Left kidney (tissue), 1 donor: ENCODE measurements at regions not wholly inside any gene's neighbourhood (a gene's known extent, or its start where the extent isn't known, plus 50 kb on each side); places are given as distances from the start of the nearest gene placed in this dataset.
"Not testable (repeated sequence)": the region's sequence is repeated elsewhere in the genome, so short reads cannot be mapped to it uniquely, and the experiment has no call there.

ENCODE experiments used
- DNase-seq: peaks from one replicate; pipeline ENCODE4 v3.0.0-alpha.2; 2013

DNA sequence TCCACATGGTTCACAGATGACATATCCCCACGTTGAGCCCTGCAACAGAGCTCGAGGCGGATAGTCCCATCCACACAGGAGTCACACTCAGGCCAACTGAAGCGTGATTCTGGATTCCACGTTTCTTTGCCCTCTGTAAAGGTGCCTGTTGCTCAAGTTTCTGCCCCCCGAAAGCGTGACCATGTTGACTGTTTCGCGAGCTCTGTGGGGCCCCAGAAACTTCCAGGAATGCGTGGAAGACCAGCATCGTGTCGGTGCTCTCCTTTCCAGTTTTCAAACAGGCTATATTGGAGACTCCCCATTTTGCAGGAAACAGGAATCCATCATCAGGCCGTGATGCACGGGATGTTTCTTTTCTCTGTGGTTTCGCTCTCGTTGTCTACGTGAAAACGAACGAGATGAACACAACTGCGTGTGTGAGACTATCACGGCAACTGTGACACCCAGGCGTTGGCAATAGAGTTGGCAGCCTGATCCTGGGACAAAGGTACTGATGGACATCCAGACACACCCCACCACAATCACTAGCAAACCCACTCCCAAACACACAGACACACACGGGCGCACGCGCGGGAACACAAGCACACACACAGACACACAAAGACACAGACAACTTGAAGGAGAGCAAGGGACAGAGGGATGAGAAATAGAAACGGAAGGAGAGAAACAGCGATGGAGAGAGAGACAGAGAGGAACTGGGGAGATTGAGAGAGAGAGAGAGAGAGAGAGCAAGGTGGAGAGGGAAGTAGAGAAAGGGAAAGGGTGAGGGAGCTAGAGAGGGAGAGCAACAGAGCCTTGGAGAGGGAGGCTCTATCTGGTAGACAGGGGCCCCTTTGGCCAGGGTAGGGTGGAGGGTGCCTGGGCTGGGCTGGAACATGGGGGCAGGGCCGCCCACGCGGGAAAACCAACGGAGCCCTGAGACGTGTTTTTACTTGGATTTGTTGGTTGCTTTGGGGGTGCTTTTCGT, 1609.3 kb downstream of the SPATA31A7 start:
- peak; percentile 33 for DNase-seq

DNA sequence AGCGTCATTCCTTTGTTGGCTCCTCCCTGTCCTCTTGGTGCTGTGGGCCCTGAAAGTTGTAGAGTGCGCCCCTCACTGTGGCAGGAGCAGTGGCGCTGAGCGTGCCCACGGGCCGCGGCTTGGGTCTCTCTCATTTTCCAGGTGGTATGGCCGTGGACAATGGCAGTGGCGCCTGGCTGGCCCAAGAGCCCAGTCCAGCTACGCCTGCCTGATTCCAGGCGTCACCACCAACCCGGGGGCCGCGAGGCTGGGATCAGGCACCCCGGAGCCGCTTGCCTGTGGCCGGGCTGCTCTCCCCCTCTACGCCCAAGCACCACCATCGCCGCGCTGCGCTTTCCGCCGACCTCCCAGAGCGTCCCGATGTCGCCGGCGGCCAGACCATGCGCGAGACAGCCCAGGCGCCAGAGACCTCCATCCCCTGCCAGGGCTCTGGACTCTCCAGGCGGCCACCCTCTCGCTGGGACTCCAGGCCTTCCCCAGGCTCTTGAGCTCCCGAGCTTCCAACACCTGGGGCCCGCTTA, 1610.1 kb downstream of the SPATA31A7 start:
- peak; percentile 50 for DNase-seq

- peak; percentile 20 for DNase-seq
Observed at GRCh38 chr9:62800451-62801371, 1610.9 kb downstream of the SPATA31A7 start.

- DNase-seq = not testable (repeated sequence)
Observed at GRCh38 chr9:62801372-62801811, 1611.6 kb downstream of the SPATA31A7 start.

DNA sequence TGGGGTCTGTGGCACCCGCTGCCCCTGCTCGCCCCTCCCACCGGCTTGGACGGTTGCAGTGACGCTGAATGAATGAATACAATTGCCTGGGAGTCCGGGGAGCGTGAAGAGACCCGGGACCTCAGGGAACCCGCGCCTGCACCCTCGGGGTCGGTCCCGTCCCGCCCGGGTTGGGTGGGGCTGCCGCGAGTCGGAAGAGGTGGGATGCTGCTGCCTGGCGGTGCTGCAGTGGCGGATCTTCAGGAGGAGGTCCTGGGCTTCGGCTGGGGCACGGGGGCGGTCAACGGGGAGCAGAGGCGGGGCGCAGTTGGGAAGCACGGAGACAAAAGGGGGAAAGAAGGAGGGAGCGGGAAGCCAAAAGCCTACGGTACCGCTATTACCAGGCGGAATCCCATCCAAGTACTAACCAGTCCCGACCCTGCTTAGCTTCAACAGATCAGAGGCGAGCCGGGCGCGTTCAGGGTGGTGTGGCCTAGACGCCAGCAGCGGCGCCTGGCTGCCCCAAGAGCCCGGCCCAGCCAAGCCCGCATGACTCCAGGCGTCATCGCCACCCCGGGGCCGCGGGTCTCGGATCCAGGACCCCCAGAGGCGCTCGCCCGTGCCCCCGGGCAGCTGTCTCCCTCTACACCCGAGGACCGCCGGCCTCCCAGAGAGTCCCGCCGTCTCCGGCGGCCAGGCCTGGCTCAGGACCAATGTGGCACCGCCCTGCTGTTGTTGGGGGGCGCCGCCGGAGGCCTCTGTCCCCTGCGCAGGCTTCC, 1612.3 kb downstream of the SPATA31A7 start:
- peak; percentile 82 for DNase-seq

DNA sequence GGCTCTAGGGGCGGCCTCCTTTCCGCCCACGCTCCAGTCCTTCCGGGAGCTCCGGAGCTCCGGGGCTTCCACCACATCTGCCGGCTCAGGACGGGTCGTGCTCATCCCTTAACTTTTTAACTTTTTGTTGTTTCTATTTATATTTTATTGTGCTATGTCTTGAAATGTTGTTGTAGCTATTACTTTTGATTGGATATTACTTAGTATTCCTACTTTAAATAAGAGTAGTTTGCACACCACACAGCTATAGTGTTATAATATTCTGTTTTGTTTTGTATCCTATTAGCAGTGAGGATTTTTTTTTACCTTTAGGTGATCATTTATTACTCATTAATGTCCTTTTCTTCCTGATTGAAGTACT, 1612.9 kb downstream of the SPATA31A7 start:
- DNase-seq = not testable (repeated sequence)

DNA sequence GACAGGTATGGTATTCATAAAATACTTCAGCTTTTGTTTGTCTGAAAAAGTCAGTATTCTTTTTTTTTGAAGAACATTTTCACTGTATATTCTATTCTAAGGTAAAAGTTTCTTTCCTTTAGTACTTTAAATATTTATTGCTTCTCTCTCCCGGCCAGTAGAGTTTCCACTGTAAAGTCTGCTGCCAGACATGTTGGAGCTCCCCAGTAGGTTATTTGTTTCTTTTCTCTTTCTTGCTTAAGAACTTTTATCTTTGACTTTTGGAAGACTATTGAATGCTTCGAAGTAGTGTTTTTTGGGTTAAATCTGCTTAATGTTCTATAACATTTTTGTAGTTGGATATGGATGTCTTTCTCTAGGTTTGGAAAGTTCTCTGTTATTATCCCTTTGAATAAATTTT, 1613.3 kb downstream of the SPATA31A7 start:
- not testable (repeated sequence) for DNase-seq

GRCh38 chr9:62804314-62804713, 1614.5 kb downstream of the SPATA31A7 start:
- DNase-seq = not testable (repeated sequence)

DNA sequence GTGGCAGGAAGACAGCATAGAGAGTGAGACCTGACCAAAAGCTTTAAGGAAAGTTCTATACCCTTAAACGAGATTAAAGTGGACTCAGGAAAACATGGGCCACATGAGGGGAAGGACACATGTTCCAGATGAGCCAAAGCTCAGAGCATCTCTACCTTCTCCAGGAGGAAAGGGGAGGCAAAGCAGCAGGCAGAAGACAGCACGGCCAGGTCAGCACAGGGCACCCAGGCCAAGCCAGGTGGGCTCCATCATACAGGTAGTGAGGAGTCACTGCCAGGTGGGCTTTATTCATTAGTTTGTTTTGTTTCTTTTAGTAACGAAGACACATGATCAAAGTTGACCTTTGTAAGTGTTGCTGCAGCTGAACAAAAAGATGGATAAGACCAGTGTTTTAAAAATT, 1617.6 kb downstream of the SPATA31A7 start:
- not testable (repeated sequence) for DNase-seq

- DNase-seq = not testable (repeated sequence)
Observed at GRCh38 chr9:62808081-62808480, 1618.2 kb downstream of the SPATA31A7 start.

DNA sequence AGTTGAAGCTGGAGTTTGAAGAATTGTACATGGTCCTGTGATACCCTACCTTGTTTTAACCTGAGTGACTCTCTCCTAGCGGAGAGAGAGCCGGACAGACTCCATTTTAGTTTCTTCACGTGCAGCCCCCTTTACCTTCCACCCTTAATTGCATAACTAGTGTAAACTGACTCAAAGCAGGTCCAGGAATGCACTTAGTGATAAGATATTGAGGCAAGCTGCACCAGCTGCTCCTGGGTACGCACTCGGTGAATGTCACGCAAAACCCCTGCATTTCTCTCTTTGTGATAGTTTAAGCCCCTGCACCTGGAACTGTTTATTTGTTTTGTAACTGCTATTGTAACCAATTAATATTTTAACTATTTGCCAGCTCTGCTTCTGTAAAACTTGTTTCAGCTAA, 1620.5 kb downstream of the SPATA31A7 start:
- not testable (repeated sequence) for DNase-seq

GRCh38 chr9:62810811-62811315, 1621.0 kb downstream of the SPATA31A7 start:
- not testable (repeated sequence) for DNase-seq

DNA sequence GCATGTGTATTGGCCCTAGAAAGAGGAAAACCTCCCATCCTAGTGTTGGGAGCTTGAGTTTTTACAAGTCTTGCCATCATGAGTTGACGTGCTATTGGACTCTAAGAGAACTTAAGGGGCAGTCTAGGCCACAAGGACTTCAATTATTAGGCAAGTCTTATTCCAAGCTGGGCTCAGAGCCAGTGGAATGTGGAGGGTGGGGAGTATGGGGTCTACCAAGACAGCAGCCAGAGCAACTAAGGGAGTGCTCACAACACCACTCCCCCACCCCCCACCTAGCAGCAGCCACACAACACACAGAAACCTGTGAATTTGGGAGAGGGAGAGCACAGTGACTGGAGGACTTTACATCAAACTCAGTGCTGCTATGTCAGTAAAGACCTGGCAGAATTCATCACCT, 1625.6 kb downstream of the SPATA31A7 start:
- not testable (repeated sequence) for DNase-seq

DNA sequence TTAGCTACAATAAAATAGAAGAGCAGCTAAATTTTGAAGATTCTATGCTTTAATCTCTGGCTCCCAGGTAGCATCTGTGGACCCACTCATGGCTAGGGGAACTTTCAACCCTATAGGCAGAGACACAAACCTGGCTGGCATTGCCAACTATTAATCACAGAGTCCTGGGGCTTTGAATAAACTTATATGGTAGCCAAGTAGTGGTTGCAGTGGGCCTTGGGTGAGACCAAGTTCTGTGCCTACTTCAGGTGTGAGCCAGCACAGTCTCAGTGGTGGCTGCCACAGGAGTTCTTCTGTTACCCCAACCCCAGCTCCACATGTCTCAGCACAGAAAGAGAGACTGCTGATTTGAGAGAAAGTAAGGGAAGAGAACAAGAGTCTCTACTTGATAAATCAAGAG, 1626.5 kb downstream of the SPATA31A7 start:
- DNase-seq = not testable (repeated sequence)

- not testable (repeated sequence) for DNase-seq
Observed at GRCh38 chr9:62817214-62817613, 1627.4 kb downstream of the SPATA31A7 start.

DNA sequence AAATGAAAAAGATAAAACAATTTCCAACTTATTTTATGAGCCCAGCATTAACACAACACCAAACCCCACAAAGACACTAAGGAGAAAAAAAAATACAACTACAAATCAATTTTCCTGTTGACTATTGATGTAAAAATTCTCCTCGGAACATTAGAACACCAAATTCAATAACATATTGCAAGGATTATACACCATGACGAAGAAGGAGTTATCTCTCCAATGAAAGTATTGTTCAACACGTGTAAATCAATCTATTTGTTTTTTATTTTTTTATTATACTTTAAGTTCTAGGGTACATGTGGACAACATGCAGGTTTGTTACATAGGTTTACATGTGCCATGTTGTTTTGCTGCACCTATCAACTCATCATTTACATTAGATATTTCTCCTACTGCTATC, 1632.3 kb downstream of the SPATA31A7 start:
- DNase-seq = not testable (repeated sequence)

GRCh38 chr9:62827957-62828907, 1638.4 kb downstream of the SPATA31A7 start:
- not testable (repeated sequence) for DNase-seq

- not testable (repeated sequence) for DNase-seq
Observed at GRCh38 chr9:62830829-62831459, 1641.1 kb downstream of the SPATA31A7 start.
